Activated CD4-positive, alpha-beta T cell treated with anti-CD3 and anti-CD28 coated beads, Interleukin-2, amount 50 U/mL, for 48 hours (primary cell): ENCODE measurements at regions not wholly inside any gene's neighbourhood (a gene's known extent, or its start where the extent isn't known, plus 50 kb on each side); places are given as distances from the start of the nearest gene placed in this dataset.

Source experiments
- DNase-seq, 2 experiments: peaks; one replicate each; pipeline ENCODE4 v3.0.0-alpha.2; 2020

- no peak for DNase-seq
Measured at GRCh38 chr2:221283896-221284545, 288.1 kb downstream of the EPHA4 start.

GRCh38 chr2:221285148-221285547 is 287.0 kb downstream of the EPHA4 start:
- no peak for DNase-seq

- no peak for DNase-seq
Measured at GRCh38 chr2:221286406-221286805, 285.7 kb downstream of the EPHA4 start.

- no peak for DNase-seq
Measured at GRCh38 chr2:221289389-221289788, 282.7 kb downstream of the EPHA4 start.

GRCh38 chr2:221289846-221290245 is 282.3 kb downstream of the EPHA4 start:
- no peak for DNase-seq

- DNase-seq, result no peak
Measured at GRCh38 chr2:221293949-221294742, 278.0 kb downstream of the EPHA4 start.

GRCh38 chr2:221304916-221305315 is 267.2 kb downstream of the EPHA4 start:
- DNase-seq, result no peak

GRCh38 chr2:221308507-221309066 is 263.5 kb downstream of the EPHA4 start:
- DNase-seq, result no peak

GRCh38 chr2:221309892-221310583 is 262.1 kb downstream of the EPHA4 start:
- DNase-seq, result no peak

- no peak for DNase-seq
Measured at GRCh38 chr2:221310730-221311129, 261.4 kb downstream of the EPHA4 start.

GRCh38 chr2:221312634-221313033 is 259.5 kb downstream of the EPHA4 start:
- no peak for DNase-seq

- DNase-seq, result no peak
Measured at GRCh38 chr2:221314786-221315185, 257.3 kb downstream of the EPHA4 start.

- no peak for DNase-seq
Measured at GRCh38 chr2:221318376-221319130, 253.6 kb downstream of the EPHA4 start.

- no peak for DNase-seq
Measured at GRCh38 chr2:221322741-221323140, 249.4 kb downstream of the EPHA4 start.

- no peak for DNase-seq
Measured at GRCh38 chr2:221323513-221323912, 248.6 kb downstream of the EPHA4 start.

- DNase-seq, result no peak
Measured at GRCh38 chr2:221330436-221330835, 241.7 kb downstream of the EPHA4 start.

- DNase-seq, result no peak
Measured at GRCh38 chr2:221334481-221335218, 237.5 kb downstream of the EPHA4 start.

- DNase-seq, result no peak
Measured at GRCh38 chr2:221335219-221335752, 236.8 kb downstream of the EPHA4 start.

GRCh38 chr2:221336967-221337366 is 235.1 kb downstream of the EPHA4 start:
- no peak for DNase-seq

- DNase-seq, result no peak
Measured at GRCh38 chr2:221337957-221338685, 234.0 kb downstream of the EPHA4 start.

GRCh38 chr2:221342388-221342787 is 229.7 kb downstream of the EPHA4 start:
- no peak for DNase-seq
